H9 (cell line): ENCODE measurements at regions not wholly inside any gene's neighbourhood (a gene's known extent, or its start where the extent isn't known, plus 50 kb on each side); places are given as distances from the start of the nearest gene placed in this dataset.

ENCODE experiments used
- DNase-seq: peaks from one replicate; pipeline ENCODE4 v3.0.0-alpha.2; 2017
- H2AFZ ChIP-seq: one replicate; pipeline ENCODE4 v1.6.1; 2013; ENCODE audit warnings: mild to moderate bottlenecking, low read length, control low read depth, moderate library complexity
- H2AK5ac ChIP-seq: 2 replicates; pipeline ENCODE4 v1.6.1; 2013; ENCODE audit warnings: low read length, control low read depth, mixed read lengths; ENCODE audit not compliant: insufficient read length
- H2BK120ac ChIP-seq: one replicate; pipeline ENCODE4 v1.6.1; 2013; ENCODE audit warnings: low read depth, mild to moderate bottlenecking, low read length, control low read depth, inconsistent platforms; ENCODE audit not compliant: poor library complexity, severe bottlenecking
- H2BK12ac ChIP-seq: 2 replicates; pipeline ENCODE4 v1.6.1; 2013; ENCODE audit warnings: low read length, control low read depth, mixed read lengths, low read depth; ENCODE audit not compliant: insufficient read length
- H2BK15ac ChIP-seq: 2 replicates; pipeline ENCODE4 v1.6.1; 2013; ENCODE audit warnings: low read depth, low read length, control low read depth
- H2BK20ac ChIP-seq: one replicate; pipeline ENCODE4 v1.6.1; 2013; ENCODE audit warnings: low read depth, mild to moderate bottlenecking, low read length, control low read depth, inconsistent platforms; ENCODE audit not compliant: poor library complexity, severe bottlenecking
- H2BK5ac ChIP-seq: 2 replicates; pipeline ENCODE4 v1.6.1; 2013; ENCODE audit warnings: low read length, control low read depth, mixed read lengths; ENCODE audit not compliant: insufficient read length
- H3K14ac ChIP-seq: 2 replicates; pipeline ENCODE4 v1.6.1; 2013; ENCODE audit warnings: low read length, control low read depth; ENCODE audit not compliant: insufficient read depth
- H3K18ac ChIP-seq: 2 replicates; pipeline ENCODE4 v1.6.1; 2013; ENCODE audit warnings: low read depth, mild to moderate bottlenecking, mixed read lengths, low read length, control low read depth; ENCODE audit not compliant: insufficient read length
- H3K23ac ChIP-seq: 2 replicates; pipeline ENCODE4 v1.6.1; 2013; ENCODE audit warnings: low read length, control low read depth, mixed read lengths, low read depth; ENCODE audit not compliant: insufficient read length
- H3K23me2 ChIP-seq: 2 replicates; pipeline ENCODE4 v1.6.1; 2013; ENCODE audit warnings: low read depth, mild to moderate bottlenecking, mixed read lengths, low read length, control low read depth; ENCODE audit not compliant: insufficient read length, poor library complexity, severe bottlenecking
- H3K27ac ChIP-seq: 2 replicates; pipeline ENCODE4 v1.5.1; 2013; ENCODE audit warnings: low read length, control low read depth, mixed read lengths, low read depth; ENCODE audit not compliant: insufficient read length
- H3K27me3 ChIP-seq: 2 replicates; pipeline ENCODE4 v1.6.1; 2013; ENCODE audit warnings: low read length, control low read depth, inconsistent platforms; ENCODE audit not compliant: insufficient read depth
- H3K4ac ChIP-seq: 2 replicates; pipeline ENCODE4 v1.6.1; 2013; ENCODE audit warnings: low read depth, mild to moderate bottlenecking, control low read depth, inconsistent platforms, low read length, moderate library complexity
- H3K4me1 ChIP-seq: 2 replicates; pipeline ENCODE4 v1.6.1; 2013; ENCODE audit warnings: low read length, control low read depth, inconsistent platforms; ENCODE audit not compliant: insufficient read depth
- H3K4me2 ChIP-seq: 2 replicates; pipeline ENCODE4 v1.6.1; 2013; ENCODE audit warnings: low read length, control low read depth, mixed read lengths; ENCODE audit not compliant: insufficient read length, insufficient read depth
- H3K56ac ChIP-seq: 2 replicates; pipeline ENCODE4 v1.6.1; 2013; ENCODE audit warnings: low read depth, mild to moderate bottlenecking, mixed read lengths, low read length, control low read depth; ENCODE audit not compliant: insufficient read length
- H3K79me1 ChIP-seq: 2 replicates; pipeline ENCODE4 v1.6.1; 2013; ENCODE audit warnings: low read depth, mild to moderate bottlenecking, moderate library complexity, low read length, control low read depth, inconsistent platforms; ENCODE audit not compliant: insufficient read depth, poor library complexity, severe bottlenecking
- H3K79me2 ChIP-seq: 2 replicates; pipeline ENCODE4 v1.6.1; 2013; ENCODE audit warnings: low read length, control low read depth, inconsistent platforms; ENCODE audit not compliant: insufficient read depth
- H3K9ac ChIP-seq: 2 replicates; pipeline ENCODE4 v1.6.1; 2013; ENCODE audit warnings: low read length, control low read depth, mixed read lengths; ENCODE audit not compliant: insufficient read length; ENCODE audit errors: extremely low read depth
- H3K9me3 ChIP-seq: one replicate; pipeline ENCODE4 v1.6.1; 2013; ENCODE audit warnings: low read depth, low read length, inconsistent platforms; ENCODE audit not compliant: control insufficient read depth
- H3T11ph ChIP-seq: one replicate; pipeline ENCODE4 v1.6.1; 2013; ENCODE audit warnings: mild to moderate bottlenecking, low read length, control low read depth, inconsistent platforms
- H4K20me1 ChIP-seq: one replicate; pipeline ENCODE4 v1.6.1; 2013; ENCODE audit not compliant: control insufficient read depth, insufficient read length, insufficient read depth
- H4K5ac ChIP-seq: 2 replicates; pipeline ENCODE4 v1.6.1; 2013; ENCODE audit warnings: low read depth, mild to moderate bottlenecking, mixed read lengths, low read length, control low read depth; ENCODE audit not compliant: insufficient read length
- H4K8ac ChIP-seq: replicated peaks from 2 replicates; pipeline ENCODE4 v1.6.1; 2013; ENCODE audit warnings: low read length, control low read depth, mixed read lengths, low read depth; ENCODE audit not compliant: insufficient read length
- H4K91ac ChIP-seq: 2 replicates; pipeline ENCODE4 v1.6.1; 2013; ENCODE audit warnings: low read depth, mild to moderate bottlenecking, moderate library complexity, mixed read lengths, low read length, control low read depth; ENCODE audit not compliant: insufficient read length
- H3K27ac Mint-ChIP-seq, 3 experiments: 2 replicates in 2 of 3; 3 replicates in 1 of 3; pipeline ENCODE4 v1.8.0; 2020 to 2021; ENCODE audit warnings: mixed read lengths in 3 of 3, mild to moderate bottlenecking in 1 of 3, moderate library complexity in 1 of 3
- H3K27me3 Mint-ChIP-seq: 2 replicates; pipeline ENCODE4 v1.8.0; 2021; ENCODE audit warnings: low read depth, mild to moderate bottlenecking, moderate library complexity, mixed read lengths
- H3K36me3 Mint-ChIP-seq, 3 experiments: 2 replicates in 2 of 3; 3 replicates in 1 of 3; pipeline ENCODE4 v1.8.0; 2020 to 2021; ENCODE audit warnings: low read depth in 3 of 3, mixed read lengths in 3 of 3; ENCODE audit not compliant: insufficient read depth in 1 of 3
- H3K4me1 Mint-ChIP-seq, 2 experiments: 2 replicates each; pipeline ENCODE4 v1.8.0; 2020; ENCODE audit warnings: mixed read lengths in 2 of 2
- H3K4me3 Mint-ChIP-seq, 2 experiments: 2 replicates in 1 of 2; 3 replicates in 1 of 2; pipeline ENCODE4 v1.8.0; 2020 to 2021; ENCODE audit warnings: mild to moderate bottlenecking in 2 of 2, mixed read lengths in 2 of 2, moderate library complexity in 1 of 2
- H3K9me3 Mint-ChIP-seq, 2 experiments: 2 replicates in 1 of 2; 3 replicates in 1 of 2; pipeline ENCODE4 v1.8.0; 2020; ENCODE audit warnings: mild to moderate bottlenecking in 2 of 2, mixed read lengths in 2 of 2, moderate library complexity in 1 of 2
- CTCF ChIP-seq: fragments of 200-600 bp; sonication (generic); conservative IDR thresholded peaks from 3 replicates; pipeline ENCODE4 v1.8.0; 2021; ENCODE audit warnings: antibody characterized with exemption, mild to moderate bottlenecking
- WGBS: extraction: QIAGEN DNeasy Blood & Tissue Kit; methylation state at CpG from one replicate; pipeline ENCODE4 v1.1.7; 2013; ENCODE audit warnings: missing lambda C conversion rate, low lambda C conversion rate, mixed read lengths; ENCODE audit not compliant: insufficient read length; ENCODE audit errors: extremely low coverage; 5-methylcytosine and 5-hydroxymethylcytosine counted together

- Histone ChIP-seq H3K14ac (no peak overlapping the region), H2AFZ (no peak overlapping the region), H3K18ac (no peak overlapping the region), H3T11ph (no peak overlapping the region), H3K4me2 (no peak overlapping the region), H3K4me1 (no peaks in the 10 kb centered on the region; the same call in 1 of the 2 replicates), H3K9me3 (no peaks in the 10 kb centered on the region), H3K4ac (no peak overlapping the region), H2AK5ac (no peak overlapping the region), H3K23me2 (no peaks in the 10 kb centered on the region), H3K79me2 (no peaks in the 10 kb centered on the region), H3K56ac (no peak overlapping the region), H3K9ac (no peak overlapping the region), H4K5ac (no peak overlapping the region), H3K23ac (no peak overlapping the region), H4K91ac (no peak overlapping the region), H2BK15ac (no peak overlapping the region), H3K79me1 (no peaks in the 10 kb centered on the region), H3K27me3 (no peaks in the 10 kb centered on the region), H2BK5ac (no peak overlapping the region), H2BK12ac (no peak overlapping the region), H2BK120ac (no peak overlapping the region), H4K20me1 (no peaks in the 10 kb centered on the region), H3K27ac (no peak overlapping the region), H4K8ac (no peak overlapping the region), H2BK20ac (no peak overlapping the region)
- Mint-ChIP-seq H3K27me3 (no peaks in the 10 kb centered on the region), H3K36me3 (no peaks in the 10 kb centered on the region), H3K4me1 (peaks cover 5 to 12% of the 10 kb centered on the region in 2 experiments; a peak in 3 of 4 replicates), H3K4me3 (no peak overlapping the region), H3K9me3 (no peaks in the 10 kb centered on the region; a peak in 1 of 5 replicates), H3K27ac (no peak overlapping the region; a peak in 1 of 7 replicates)
- TF ChIP-seq CTCF = no peak
- no peak for DNase-seq
- WGBS = no CpG with 5 or more reads among the region's 3 CpGs
These were observed 67.4 kb upstream of the EDNRB start for GRCh38 chr13:77985866-77986636.
